CD4-positive, alpha-beta T cell (primary cell): ENCODE measurements at regions not wholly inside any gene's neighbourhood (a gene's known extent, or its start where the extent isn't known, plus 50 kb on each side); places are given as distances from the start of the nearest gene placed in this dataset.

ENCODE experiments used
- ATAC-seq: fragments of 200-7000 bp; cut with Tn5 transposase; one replicate; pipeline ENCODE4 v1.10.0; 2022; ENCODE audit warnings: mild to moderate bottlenecking; ENCODE audit not compliant: poor library complexity
- CTCF ChIA-PET: fragments of 350-600 bp; sonication (Branson Sonifier 250); formaldehyde crosslinking; loops from one replicate; lab custom pipeline; 2021; ENCODE audit warnings: antibody characterized with exemption, inconsistent platforms; lab: Charles Lee
- POLR2A ChIA-PET: fragments of 350-600 bp; sonication (Branson Sonifier 250); formaldehyde crosslinking; loops from one replicate; lab custom pipeline; 2021; ENCODE audit warnings: antibody characterized with exemption, inconsistent platforms; lab: Charles Lee
- DNase-seq, 14 experiments: peaks; one replicate each; pipeline ENCODE4 v3.0.0-alpha.2; 2013 to 2020; ENCODE audit warnings: mixed read lengths in 2 of 14
- H3K27ac ChIP-seq, 2 donors: one replicate each; pipeline versions ENCODE4 v1.5.1 to v1.7.0; 2013; ENCODE audit warnings: low read length in 2 of 2, low read depth in 1 of 2, mild to moderate bottlenecking in 1 of 2
- H3K27me3 ChIP-seq, 2 experiments: 1 replicate in 1 of 2; 2 replicates in 1 of 2; pipeline versions ENCODE4 v1.6.1 to v1.7.0; 2013; ENCODE audit warnings: low read length in 2 of 2, control low read depth in 1 of 2, mild to moderate bottlenecking in 1 of 2, moderate library complexity in 1 of 2; ENCODE audit not compliant: insufficient read depth in 2 of 2, control insufficient read depth in 1 of 2
- H3K36me3 ChIP-seq: one replicate; pipeline ENCODE4 v1.6.1; 2013; ENCODE audit warnings: low read length, control low read depth; ENCODE audit not compliant: insufficient read depth
- H3K4me1 ChIP-seq: one replicate; pipeline ENCODE4 v1.6.1; 2013; ENCODE audit warnings: low read length, control low read depth; ENCODE audit not compliant: insufficient read depth
- H3K4me3 ChIP-seq: one replicate; pipeline ENCODE4 v1.5.1; 2013; ENCODE audit warnings: mild to moderate bottlenecking, low read length, moderate library complexity
- H3K9me3 ChIP-seq, 2 experiments: 1 replicate in 1 of 2; 2 replicates in 1 of 2; pipeline versions ENCODE4 v1.6.1 to v1.7.0; 2013; ENCODE audit warnings: low read length in 2 of 2, mild to moderate bottlenecking in 2 of 2, control low read depth in 1 of 2, moderate library complexity in 1 of 2; ENCODE audit not compliant: control insufficient read depth in 1 of 2, insufficient read depth in 1 of 2
- H3K27ac Mint-ChIP-seq: one replicate; pipeline ENCODE4 v1.8.0; 2020; ENCODE audit warnings: mixed read lengths
- H3K27me3 Mint-ChIP-seq: one replicate; pipeline ENCODE4 v1.8.0; 2021; ENCODE audit warnings: mixed read lengths
- H3K36me3 Mint-ChIP-seq: one replicate; pipeline ENCODE4 v1.8.0; 2021; ENCODE audit warnings: low read depth, mixed read lengths
- H3K4me1 Mint-ChIP-seq: one replicate; pipeline ENCODE4 v1.8.0; 2021; ENCODE audit warnings: low read depth, mixed read lengths
- H3K4me3 Mint-ChIP-seq: one replicate; pipeline ENCODE4 v1.8.0; 2020; ENCODE audit warnings: mild to moderate bottlenecking, mixed read lengths
- H3K9me3 Mint-ChIP-seq: one replicate; pipeline ENCODE4 v1.8.0; 2020; ENCODE audit warnings: mixed read lengths
- CTCF ChIP-seq: fragments of 200-600 bp; IDR thresholded peaks from one replicate; pipeline ENCODE4 v1.8.0; 2022; ENCODE audit warnings: antibody characterized with exemption, mild to moderate bottlenecking
- intact Hi-C, 2 experiments: fragments of 100-400 bp; cut with DNase I in 1 of 2; cut with micrococcal nuclease in 1 of 2; formaldehyde crosslinking; loops; one replicate each; pipeline versions ENCODE4 v1.15.1 to v1.9.0; 2023 to 2025; cut with DNase I, micrococcal nuclease

GRCh38 chr13:79225487-79226232, 180.4 kb downstream of the RBM26 start:
- Mint-ChIP-seq H3K9me3 (no peaks in the 10 kb centered on the region), H3K4me1 (no peaks in the 10 kb centered on the region), H3K36me3 (no peaks in the 10 kb centered on the region), H3K4me3 (no peak overlapping the region), H3K27me3 (peaks cover 28% of the 10 kb centered on the region), H3K27ac (no peak overlapping the region)
- ATAC-seq: no peak
- Histone ChIP-seq H3K27me3 (no peaks in the 10 kb centered on the region), H3K9me3 (no peaks in the 10 kb centered on the region), H3K36me3 (no peaks in the 10 kb centered on the region), H3K4me3 (no peak overlapping the region), H3K27ac (no peak overlapping the region), H3K4me1 (no peaks in the 10 kb centered on the region)
- intact Hi-C loops: no loop called here
- ChIA-PET POLR2A (no interaction called here), CTCF (no interaction called here)
- TF ChIP-seq CTCF: no peak
- DNase-seq: no peak

GRCh38 chr13:79222427-79223205, 183.4 kb downstream of the RBM26 start:
- H3K27ac ChIP-seq: no peak overlapping the region
- H3K9me3 ChIP-seq: no peaks in the 10 kb centered on the region
- no peaks in the 10 kb centered on the region for H3K27me3 ChIP-seq
- ChIA-PET POLR2A (no interaction called here), CTCF (no interaction called here)
- no peak for TF ChIP-seq CTCF
- H3K4me1 ChIP-seq: no peaks in the 10 kb centered on the region
- ATAC-seq (no peak), DNase-seq (no peak)
- Mint-ChIP-seq H3K9me3 (no peaks in the 10 kb centered on the region), H3K4me3 (no peak overlapping the region), H3K27ac (no peak overlapping the region), H3K27me3 (peaks cover 34% of the 10 kb centered on the region), H3K36me3 (no peaks in the 10 kb centered on the region), H3K4me1 (no peaks in the 10 kb centered on the region)
- intact Hi-C loops: no loop called here
- H3K36me3 ChIP-seq: no peaks in the 10 kb centered on the region
- H3K4me3 ChIP-seq: no peak overlapping the region

GRCh38 chr13:79212064-79212619, 193.9 kb downstream of the RBM26 start:
- intact Hi-C loops: no loop called here
- Mint-ChIP-seq H3K9me3 (no peaks in the 10 kb centered on the region), H3K27me3 (peaks cover 21% of the 10 kb centered on the region), H3K36me3 (no peaks in the 10 kb centered on the region), H3K27ac (no peak overlapping the region), H3K4me3 (no peak overlapping the region), H3K4me1 (no peaks in the 10 kb centered on the region)
- no peak overlapping the region for H3K4me3 ChIP-seq
- H3K4me1 ChIP-seq: no peaks in the 10 kb centered on the region
- no peaks in the 10 kb centered on the region for H3K9me3 ChIP-seq
- H3K36me3 ChIP-seq: no peaks in the 10 kb centered on the region
- peaks cover 0 to 5% of the 10 kb centered on the region in 2 experiments for H3K27me3 ChIP-seq
- no peak for TF ChIP-seq CTCF
- ATAC-seq: no peak
- no peak overlapping the region for H3K27ac ChIP-seq
- ChIA-PET CTCF (no interaction called here), POLR2A (no interaction called here)
- DNase-seq: no peak
